GDM1 (cell line): ENCODE measurements at regions not wholly inside any gene's neighbourhood (a gene's known extent, or its start where the extent isn't known, plus 50 kb on each side); places are given as distances from the start of the nearest gene placed in this dataset.
"Not testable (repeated sequence)": the region's sequence is repeated elsewhere in the genome, so short reads cannot be mapped to it uniquely, and the experiment has no call there.

Experiments used
- DNase-seq: peaks from one replicate; lab custom pipeline; 2025; lab: John Stamatoyannopoulos, UW

DNA sequence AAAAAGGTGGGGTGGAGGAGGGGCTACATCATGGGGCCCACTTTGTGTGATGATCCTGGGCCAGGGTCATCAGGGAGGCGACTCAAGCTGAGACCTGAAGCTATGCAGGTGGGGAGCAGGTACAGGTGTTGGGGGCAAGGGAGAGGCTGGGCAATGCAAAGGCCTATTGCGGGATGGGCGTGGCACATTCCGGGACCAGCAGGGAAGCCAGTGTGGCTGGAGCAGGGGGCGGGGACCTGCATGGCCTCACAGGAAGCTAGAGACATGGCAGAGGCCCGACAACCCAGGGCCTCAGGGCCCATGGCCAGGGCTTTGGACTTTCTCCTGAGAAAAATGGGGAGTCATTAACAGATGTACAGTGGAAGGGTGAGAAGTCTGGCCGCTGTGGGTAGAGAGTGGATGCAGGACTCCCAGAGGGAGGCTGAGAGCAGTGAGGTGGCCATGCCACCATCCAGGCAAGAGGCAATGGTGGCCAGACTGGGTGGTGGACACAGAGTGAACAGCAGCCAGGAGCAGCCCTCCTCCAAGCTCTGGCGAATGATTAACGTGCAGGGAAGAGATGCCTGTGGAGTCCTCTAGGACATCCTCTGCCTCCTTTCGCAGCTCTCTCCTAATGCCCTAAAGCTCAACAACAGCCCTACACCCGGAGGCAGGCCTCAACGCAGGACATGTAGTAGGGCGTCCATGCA is 122.6 kb upstream of the ATP2B2 start:
- no peak for DNase-seq

- DNase-seq = no peak
Measured at GRCh38 chr3:10628891-10629670, 123.7 kb upstream of the ATP2B2 start.

DNA sequence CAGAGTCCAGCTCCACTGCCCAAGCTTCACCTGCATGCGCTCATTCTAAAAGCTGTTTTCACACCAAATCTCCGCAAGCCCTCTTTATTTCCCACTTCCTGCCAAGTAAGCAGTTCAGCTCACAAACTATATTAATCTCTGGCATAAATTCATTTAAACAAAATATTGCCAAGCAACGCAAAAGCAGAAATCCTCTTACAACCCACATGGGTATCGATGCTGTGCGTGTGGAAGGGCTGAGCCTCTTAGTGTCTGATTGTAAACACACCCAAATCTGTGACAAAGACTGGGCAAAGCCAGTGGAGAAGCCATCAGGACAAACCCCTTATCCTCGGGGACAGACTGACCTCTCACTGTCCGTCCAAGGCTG is 124.3 kb upstream of the ATP2B2 start:
- DNase-seq = no peak

- no peak for DNase-seq
Measured at GRCh38 chr3:10631224-10631623, 125.8 kb upstream of the ATP2B2 start.

GRCh38 chr3:10632125-10632524 is 126.7 kb upstream of the ATP2B2 start:
- no peak for DNase-seq

DNA sequence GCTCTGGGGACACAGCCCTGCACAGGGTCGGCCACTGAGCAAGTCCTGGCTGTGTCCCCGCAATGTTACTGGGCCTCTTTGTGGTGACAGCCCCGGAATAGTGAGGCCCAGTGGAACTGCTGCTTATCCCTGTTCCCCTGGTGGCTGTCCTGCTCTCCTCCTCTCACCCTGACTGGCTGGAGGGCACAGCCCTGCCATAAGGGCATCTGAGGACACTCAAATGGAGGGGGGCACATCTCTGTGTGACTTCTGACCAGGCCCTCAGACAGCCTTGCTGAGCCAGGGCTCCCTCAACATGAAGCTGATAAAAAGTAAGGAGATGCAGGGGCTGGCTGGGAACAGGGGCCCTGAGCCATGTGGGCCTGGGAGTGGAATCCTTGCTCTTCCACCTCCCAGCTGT is 127.4 kb upstream of the ATP2B2 start:
- no peak for DNase-seq

DNA sequence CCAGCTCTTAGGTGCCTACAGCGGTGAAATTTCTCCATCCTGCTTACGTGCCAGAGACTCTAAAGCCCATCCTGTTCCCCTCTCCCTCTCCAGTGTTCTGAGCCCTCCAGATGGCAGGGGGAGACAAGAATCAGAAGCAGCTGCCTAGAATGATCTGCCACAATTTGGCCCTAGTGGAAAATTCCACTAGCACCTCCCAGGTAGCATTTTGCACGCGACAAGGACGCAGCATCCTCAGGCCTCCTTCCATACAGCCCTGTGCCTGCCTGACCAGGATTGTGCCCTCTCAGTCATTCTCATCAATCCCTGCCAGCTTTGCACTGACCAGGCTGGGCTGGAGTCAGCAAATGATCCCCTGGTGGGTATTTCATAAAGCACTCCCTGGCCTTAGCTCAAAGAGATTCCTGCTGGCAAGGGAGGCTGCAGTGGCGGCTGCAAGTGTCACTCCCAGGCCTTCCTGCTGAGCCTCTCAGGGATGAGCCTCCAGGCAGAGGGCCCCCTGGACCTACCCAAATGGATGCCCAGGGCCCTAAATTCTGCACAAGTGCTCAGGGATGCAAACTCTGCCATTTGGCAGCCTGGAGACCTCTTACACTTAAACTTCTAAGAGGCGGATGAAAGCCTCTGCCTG is 130.2 kb upstream of the ATP2B2 start:
- no peak for DNase-seq

GRCh38 chr3:10637342-10637741 is 132.0 kb upstream of the ATP2B2 start:
- no peak for DNase-seq

DNA sequence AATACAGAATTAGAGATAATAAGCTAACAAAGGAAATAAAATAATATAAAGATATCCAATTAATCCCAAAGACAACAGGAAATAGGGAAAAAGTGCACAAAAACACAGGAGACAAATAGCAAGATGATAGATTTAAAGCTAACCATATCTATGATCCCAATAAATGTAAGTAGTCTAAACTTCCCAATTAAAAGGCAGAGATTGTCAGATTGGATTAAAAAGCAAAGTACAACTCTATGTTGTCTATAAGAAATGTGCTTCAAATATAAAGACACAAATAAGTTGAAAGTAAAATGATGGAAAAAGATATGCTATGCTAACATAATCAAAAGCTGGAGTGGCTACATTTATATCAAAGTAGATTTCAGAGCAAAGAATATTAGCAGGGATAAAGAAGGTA is 133.1 kb upstream of the ATP2B2 start:
- no peak for DNase-seq

- DNase-seq = no peak
Measured at GRCh38 chr3:10641760-10642159, 136.4 kb upstream of the ATP2B2 start.

- no peak for DNase-seq
Measured at GRCh38 chr3:10644189-10644588, 138.8 kb upstream of the ATP2B2 start.

DNA sequence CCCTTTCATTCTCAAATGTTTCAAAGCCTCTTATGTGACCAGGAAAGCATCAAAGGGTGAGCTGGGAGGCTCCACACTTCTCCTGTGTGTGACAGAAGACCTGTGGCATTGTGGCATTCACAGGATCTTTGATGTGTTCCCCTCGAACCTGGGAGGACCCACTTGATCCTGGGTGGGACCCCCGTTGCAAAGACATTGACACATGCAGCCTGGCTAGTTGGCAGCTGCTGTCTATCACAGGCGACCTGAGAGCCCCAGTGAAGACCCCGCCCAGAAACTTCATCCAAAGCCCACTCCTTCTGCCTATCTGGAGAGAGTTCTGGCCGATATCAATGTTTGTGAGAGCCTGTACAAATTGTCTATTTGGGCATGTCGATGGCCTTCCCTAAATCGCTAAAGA is 140.4 kb upstream of the ATP2B2 start:
- no peak for DNase-seq

GRCh38 chr3:10646531-10647335 is 141.3 kb upstream of the ATP2B2 start:
- no peak for DNase-seq

DNA sequence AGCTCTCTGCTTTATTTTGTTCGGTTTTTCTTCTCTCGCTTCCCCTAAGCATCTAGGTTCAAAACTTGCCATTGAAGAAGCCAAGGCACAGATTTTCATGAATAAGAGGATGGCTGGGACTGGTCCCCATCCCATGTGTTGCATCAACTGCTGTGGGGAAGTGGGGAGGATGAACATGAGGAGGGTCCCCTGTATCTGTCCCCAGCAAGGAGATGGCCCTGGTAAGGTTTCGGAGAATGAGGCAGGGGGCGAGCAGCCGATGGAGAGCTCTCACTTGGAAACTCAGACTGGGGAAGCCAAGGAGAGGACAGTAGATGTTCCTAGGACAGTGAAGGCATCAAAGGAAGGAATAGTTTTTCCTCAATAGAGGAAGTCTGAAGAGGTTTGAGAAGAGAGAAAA is 142.0 kb upstream of the ATP2B2 start:
- DNase-seq = no peak

DNA sequence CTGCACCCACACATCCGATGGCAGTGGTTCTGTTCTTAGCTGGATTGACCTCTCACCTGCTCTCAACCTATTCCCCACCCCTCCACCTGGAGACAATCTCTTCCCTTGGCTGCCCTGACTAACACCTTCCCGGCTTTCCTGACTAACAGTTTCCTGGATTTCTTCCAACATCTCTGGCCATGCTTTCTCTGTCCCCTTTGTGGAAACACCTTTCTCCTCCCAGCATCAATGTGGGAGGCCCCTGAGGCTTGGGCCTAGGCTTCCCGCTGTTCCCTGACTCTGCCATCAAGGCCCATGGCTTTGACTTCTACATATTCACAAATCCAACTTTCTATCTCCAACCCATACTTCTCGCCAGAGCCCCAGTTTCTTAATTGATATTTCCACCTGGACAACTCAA is 142.8 kb upstream of the ATP2B2 start:
- DNase-seq = no peak

DNA sequence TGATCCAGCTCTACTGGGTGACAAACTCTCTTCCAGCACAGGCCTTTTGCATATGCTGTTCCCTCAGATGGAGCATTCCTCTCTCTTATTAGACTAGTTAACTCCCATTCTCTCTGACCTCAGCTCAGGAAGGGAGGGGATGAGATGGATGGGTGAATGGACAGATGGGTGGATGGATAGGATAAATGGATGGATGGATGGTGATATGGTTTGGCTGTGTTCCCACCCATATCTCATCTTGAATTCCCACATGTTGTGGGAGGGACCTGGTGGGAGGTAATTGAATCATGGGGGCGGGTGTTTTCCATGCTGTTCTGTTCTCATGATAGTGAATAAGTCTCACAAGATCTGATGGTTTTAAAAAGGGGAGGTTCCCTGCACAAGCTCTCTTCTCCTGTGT is 144.1 kb upstream of the ATP2B2 start:
- DNase-seq = not testable (repeated sequence)

GRCh38 chr3:10651506-10651905 is 146.1 kb upstream of the ATP2B2 start:
- no peak for DNase-seq

- no peak for DNase-seq
Measured at GRCh38 chr3:10653241-10653640, 147.9 kb upstream of the ATP2B2 start.

- no peak for DNase-seq
Measured at GRCh38 chr3:10653866-10654611, 148.7 kb upstream of the ATP2B2 start.

DNA sequence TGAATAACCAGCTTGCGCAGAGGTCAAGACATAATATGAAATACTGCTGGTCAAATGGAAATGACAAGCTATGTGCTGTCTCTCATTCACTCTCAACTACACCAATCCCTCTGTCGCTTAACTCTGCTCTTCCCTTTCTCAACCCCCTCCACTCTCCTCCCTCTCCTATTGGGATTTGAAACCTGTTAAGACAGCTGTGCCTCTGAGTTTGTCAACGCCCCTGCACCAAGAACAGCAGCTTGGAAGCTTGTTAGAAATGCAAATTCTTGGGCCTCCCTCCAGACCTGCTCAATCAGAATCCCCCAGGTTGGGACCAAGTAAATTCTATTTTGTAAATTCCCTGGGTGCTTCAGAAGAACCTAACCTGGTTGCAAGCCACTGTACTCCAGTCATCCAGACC is 149.7 kb upstream of the ATP2B2 start:
- DNase-seq = no peak

DNA sequence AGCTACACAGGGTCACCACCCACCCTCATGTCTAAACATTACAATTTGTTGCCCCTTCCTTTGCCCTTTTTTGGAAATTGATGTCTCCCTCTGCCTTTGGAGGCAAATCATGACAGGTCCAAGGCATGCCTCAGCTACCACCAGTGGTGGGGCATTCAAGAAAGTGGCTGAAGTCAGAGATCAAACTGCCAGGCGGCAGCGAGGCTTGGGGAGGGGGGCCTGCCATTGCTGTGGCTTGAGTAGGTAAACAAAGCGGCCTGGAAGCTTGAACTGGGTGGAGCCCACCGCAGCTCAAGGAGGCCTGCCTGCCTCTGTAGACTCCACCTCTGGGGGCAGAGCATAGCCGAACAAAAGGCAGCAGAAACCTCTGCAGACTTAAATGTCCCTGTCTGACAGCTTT is 152.0 kb upstream of the ATP2B2 start:
- DNase-seq = not testable (repeated sequence)

GRCh38 chr3:10665592-10665991 is 150.4 kb upstream of the SLC6A11 start:
- no peak for DNase-seq
